ENCODE measurements at regions not wholly inside any gene's neighbourhood (a gene's known extent, or its start where the extent isn't known, plus 50 kb on each side); places are given as distances from the start of the nearest gene placed in this dataset.

DNA sequence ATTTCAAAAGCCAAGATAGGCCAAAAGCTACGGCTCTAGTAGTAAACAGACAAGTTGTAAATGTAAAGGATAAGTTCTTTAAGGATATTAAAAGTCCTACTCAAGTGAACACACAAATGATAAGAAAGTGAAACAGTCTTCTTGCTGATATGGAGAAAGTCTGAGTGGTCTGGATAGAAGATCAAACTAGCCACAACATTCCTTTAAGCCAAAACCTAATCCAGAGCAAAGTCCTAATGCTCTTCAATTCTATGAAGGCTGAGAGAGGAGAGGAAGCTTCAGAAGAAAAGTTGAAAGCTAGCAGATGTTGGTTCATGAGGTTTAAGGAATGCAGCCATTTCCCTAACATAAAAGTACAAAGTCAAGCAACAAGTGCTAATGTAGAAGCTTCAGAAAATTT lies 111.7 kb upstream of the ZEB2 start:
- TF ChIP-seq CTCF (IDR thresholded peaks at IDR 0.05) (no peak), EP300 (IDR thresholded peaks at IDR 0.05) (no peak), POLR2AphosphoS5 (IDR thresholded peaks at IDR 0.05) (no peak), POLR2A (IDR thresholded peaks at IDR 0.05) (no peak)
